HG02885 (cell line): ENCODE measurements at regions not wholly inside any gene's neighbourhood (a gene's known extent, or its start where the extent isn't known, plus 50 kb on each side); places are given as distances from the start of the nearest gene placed in this dataset.

ENCODE experiments used
- ATAC-seq: cut with Tn5 transposase; IDR thresholded peaks from one replicate; pipeline ENCODE4 v1.9.1; 2021; ENCODE audit warnings: mild to moderate bottlenecking; ENCODE audit not compliant: unreplicated experiment, poor library complexity

- no peak for ATAC-seq
Observed at GRCh38 chr2:139964721-139965440, 1184.7 kb upstream of the NXPH2 start.

GRCh38 chr2:139963863-139964355 is 1183.7 kb upstream of the NXPH2 start:
- ATAC-seq, result no peak

- no peak for ATAC-seq
Observed at GRCh38 chr2:139949242-139949972, 1169.2 kb upstream of the NXPH2 start.

- no peak for ATAC-seq
Observed at GRCh38 chr2:139946690-139947089, 1166.5 kb upstream of the NXPH2 start.

- no peak for ATAC-seq
Observed at GRCh38 chr2:139940686-139941085, 1160.5 kb upstream of the NXPH2 start.

GRCh38 chr2:139925903-139926302 is 1145.7 kb upstream of the NXPH2 start:
- no peak for ATAC-seq

GRCh38 chr2:139924070-139924469 is 1143.9 kb upstream of the NXPH2 start:
- no peak for ATAC-seq

GRCh38 chr2:139918982-139919381 is 1138.8 kb upstream of the NXPH2 start:
- no peak for ATAC-seq

GRCh38 chr2:139917690-139918384 is 1137.6 kb upstream of the NXPH2 start:
- ATAC-seq, result no peak

GRCh38 chr2:139916822-139917221 is 1136.6 kb upstream of the NXPH2 start:
- ATAC-seq, result no peak

- no peak for ATAC-seq
Observed at GRCh38 chr2:139911160-139911559, 1131.0 kb upstream of the NXPH2 start.

- no peak for ATAC-seq
Observed at GRCh38 chr2:139909136-139909535, 1128.9 kb upstream of the NXPH2 start.

- no peak for ATAC-seq
Observed at GRCh38 chr2:139905624-139906023, 1125.4 kb upstream of the NXPH2 start.

- no peak for ATAC-seq
Observed at GRCh38 chr2:139891636-139892035, 1111.4 kb upstream of the NXPH2 start.

- ATAC-seq, result no peak
Observed at GRCh38 chr2:139885921-139886498, 1105.8 kb upstream of the NXPH2 start.

- no peak for ATAC-seq
Observed at GRCh38 chr2:139876964-139877363, 1096.8 kb upstream of the NXPH2 start.

- no peak for ATAC-seq
Observed at GRCh38 chr2:139876321-139876720, 1096.1 kb upstream of the NXPH2 start.

GRCh38 chr2:139872503-139872902 is 1092.3 kb upstream of the NXPH2 start:
- ATAC-seq, result no peak

GRCh38 chr2:139872032-139872431 is 1091.8 kb upstream of the NXPH2 start:
- no peak for ATAC-seq

GRCh38 chr2:139867601-139868226 is 1087.5 kb upstream of the NXPH2 start:
- ATAC-seq, result no peak
